GM19328 (cell line): ENCODE measurements at regions not wholly inside any gene's neighbourhood (a gene's known extent, or its start where the extent isn't known, plus 50 kb on each side); places are given as distances from the start of the nearest gene placed in this dataset.
"Not testable (repeated sequence)": the region's sequence is repeated elsewhere in the genome, so short reads cannot be mapped to it uniquely, and the experiment has no call there.

Source experiments
- ATAC-seq: cut with Tn5 transposase; IDR thresholded peaks from one replicate; pipeline ENCODE4 v1.9.1; 2021; ENCODE audit warnings: mild to moderate bottlenecking, moderate library complexity; ENCODE audit not compliant: unreplicated experiment

- not testable (repeated sequence) for ATAC-seq
Measured at GRCh38 chr9:65397763-65398719, 113.0 kb upstream of the FOXD4L5 start.

GRCh38 chr9:65397226-65397625, 112.2 kb upstream of the FOXD4L5 start:
- ATAC-seq: not testable (repeated sequence)

- ATAC-seq: not testable (repeated sequence)
Measured at GRCh38 chr9:65396601-65397000, 111.6 kb upstream of the FOXD4L5 start.

- not testable (repeated sequence) for ATAC-seq
Measured at GRCh38 chr9:65395789-65396188, 110.8 kb upstream of the FOXD4L5 start.

- not testable (repeated sequence) for ATAC-seq
Measured at GRCh38 chr9:65395121-65395520, 110.1 kb upstream of the FOXD4L5 start.

- not testable (repeated sequence) for ATAC-seq
Measured at GRCh38 chr9:65393111-65393810, 108.3 kb upstream of the FOXD4L5 start.

- not testable (repeated sequence) for ATAC-seq
Measured at GRCh38 chr9:65392611-65393010, 107.6 kb upstream of the FOXD4L5 start.

- not testable (repeated sequence) for ATAC-seq
Measured at GRCh38 chr9:65389710-65390109, 104.7 kb upstream of the FOXD4L5 start.

DNA sequence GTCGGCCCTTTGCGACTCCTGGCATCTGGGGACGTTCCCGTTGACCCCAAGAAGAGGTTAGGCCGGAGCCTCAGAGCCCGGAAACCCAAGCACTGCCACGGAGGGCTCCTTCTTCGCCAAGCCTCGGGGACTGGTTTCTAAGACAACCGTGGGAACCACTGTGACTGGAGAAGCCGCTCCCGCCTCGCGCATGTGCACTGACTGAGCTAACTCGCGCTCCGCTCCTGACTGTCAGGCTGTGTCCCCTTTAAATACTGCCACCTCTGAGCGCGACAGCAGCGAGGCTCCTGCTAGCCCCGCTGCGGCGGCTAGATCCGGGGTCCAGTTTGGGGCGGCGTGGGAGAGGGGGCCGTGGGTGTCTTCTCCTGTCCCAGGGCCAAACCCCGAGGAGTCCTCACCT, 104.2 kb upstream of the FOXD4L5 start:
- ATAC-seq: not testable (repeated sequence)

GRCh38 chr9:65386699-65387098, 101.7 kb upstream of the FOXD4L5 start:
- peak; percentile 72 for ATAC-seq

DNA sequence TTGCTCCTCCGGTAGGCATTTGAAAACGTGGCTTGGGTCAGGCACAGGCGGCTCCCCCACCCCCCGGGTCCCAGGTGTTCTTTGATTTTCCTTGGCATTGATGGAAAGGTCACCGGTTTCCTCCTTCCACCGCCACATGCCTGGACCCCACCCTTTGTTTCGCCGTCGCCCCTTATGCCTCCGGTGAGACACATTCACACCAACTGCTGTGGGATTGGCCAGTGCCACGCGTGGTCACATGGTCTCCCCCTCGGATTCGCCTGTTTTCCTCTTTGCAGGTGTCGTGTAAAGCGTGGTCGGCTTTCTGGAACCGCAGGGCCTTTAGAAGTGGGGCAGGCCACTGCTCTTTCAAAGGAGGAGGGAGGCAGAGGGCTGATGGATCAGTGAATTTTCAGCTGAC, 101.2 kb upstream of the FOXD4L5 start:
- ATAC-seq: not testable (repeated sequence)

DNA sequence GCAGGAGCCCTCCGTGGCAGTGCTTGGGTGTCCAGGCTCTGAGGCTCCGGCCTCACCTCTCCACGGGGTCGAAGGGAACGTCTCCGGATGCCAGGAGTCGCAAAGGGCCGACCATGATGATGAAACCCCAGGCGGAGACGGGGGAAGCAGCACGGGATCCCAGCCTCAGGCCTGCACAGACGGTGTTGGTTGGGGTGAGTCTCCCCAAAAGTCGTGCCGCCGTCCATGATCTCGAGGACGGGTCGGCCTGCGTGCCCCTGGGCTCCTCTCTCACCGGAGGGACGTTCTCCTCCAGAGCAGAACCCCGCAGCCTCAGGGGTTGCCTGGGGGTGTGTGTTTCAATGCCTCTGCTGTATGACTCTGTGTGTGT, 100.6 kb upstream of the FOXD4L5 start:
- ATAC-seq: not testable (repeated sequence)

DNA sequence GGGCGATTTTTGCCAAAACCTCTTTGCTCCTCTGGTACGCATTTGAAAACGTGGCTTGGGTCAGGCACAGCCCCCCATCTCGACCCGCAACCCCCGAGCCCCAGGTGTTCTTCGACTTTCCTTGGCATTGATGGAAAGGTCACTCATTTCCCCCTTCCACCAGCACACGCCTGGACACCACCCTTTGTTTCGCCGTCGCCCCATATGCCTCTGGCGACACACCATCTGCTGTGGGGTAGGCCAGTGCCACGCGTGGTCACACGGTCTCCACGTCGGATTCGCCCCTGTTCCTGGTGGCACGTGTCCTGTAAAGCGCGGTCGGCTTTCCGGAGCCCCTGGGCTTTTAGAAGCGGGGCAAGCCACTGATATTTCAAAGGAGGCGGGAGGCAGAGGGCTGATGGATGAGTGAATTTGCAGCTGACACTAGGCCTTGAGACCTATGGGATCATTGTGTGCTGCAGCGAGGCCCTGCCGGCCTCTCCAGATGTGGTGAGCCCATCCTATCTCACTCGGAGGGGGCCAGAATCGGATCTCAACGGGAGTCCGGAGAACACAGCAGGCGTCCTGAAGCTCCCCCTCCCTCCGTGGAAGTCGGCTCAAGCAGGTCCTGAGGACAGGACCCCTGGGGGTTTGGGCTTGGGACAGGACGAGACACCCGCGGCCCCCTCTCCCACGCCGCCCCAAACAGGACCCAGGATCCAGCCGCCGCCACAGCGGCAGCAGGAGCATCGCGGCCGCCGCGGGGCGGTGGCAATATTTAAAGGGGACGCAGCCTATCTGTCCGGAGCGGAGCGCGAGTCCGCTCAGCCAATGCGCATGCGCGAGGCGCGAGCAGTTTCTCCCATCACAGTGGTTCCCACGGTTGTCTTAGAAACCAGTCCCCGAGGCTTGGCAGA, 100.0 kb upstream of the FOXD4L5 start:
- not testable (repeated sequence) for ATAC-seq

DNA sequence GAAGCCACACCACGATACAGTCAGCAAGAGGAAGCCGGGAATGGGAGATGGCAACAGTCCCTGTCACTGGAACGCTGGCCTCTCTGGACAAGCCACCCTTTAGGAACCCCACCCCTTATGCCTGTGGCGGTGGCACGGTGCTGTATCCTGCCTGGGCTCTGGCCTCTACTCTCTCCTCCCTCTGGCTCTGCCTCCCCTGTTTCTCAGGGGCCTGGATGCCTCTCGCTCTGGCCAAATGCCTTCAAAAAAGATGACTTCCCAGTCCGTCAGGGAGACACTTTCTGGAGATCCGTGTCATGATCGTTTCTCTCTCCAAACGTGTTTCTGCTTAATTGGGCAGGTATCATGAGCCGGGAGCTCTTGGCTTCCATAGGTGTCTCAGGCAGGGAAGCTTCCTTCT, 99.1 kb upstream of the FOXD4L5 start:
- ATAC-seq: not testable (repeated sequence)

GRCh38 chr9:65383646-65384045, 98.6 kb upstream of the FOXD4L5 start:
- not testable (repeated sequence) for ATAC-seq

DNA sequence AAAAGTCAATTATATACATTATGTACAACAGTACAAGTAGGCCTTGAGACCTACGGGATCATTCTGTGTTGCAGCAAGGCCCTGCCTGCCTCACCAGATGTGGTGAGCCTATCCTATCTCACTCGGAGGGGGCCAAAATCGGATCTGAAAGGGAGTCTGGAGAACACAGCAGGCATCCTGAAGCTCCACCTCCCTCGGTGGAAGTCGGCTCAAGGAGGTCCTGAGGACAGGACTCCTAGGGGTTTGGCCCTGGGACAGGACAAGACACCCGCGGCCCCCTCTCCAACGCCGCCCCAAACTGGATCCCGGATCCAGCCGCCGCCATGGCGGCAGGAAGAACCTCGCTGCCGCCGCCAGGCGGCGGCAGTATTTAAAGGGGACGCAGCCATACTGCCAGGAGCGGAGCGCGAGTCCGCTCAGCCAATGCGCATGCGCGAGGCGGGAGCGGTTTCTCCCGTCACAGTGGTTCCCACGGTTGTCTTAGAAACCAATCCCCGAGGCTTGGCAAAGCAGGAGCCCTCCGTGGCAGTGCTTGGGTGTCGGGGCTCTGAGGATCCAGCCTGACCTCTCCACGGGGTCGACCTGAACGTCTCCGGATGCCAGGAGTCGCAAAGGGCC, 97.8 kb upstream of the FOXD4L5 start:
- ATAC-seq: not testable (repeated sequence)
